Esophagus squamous epithelium (tissue), 4 donors: ENCODE measurements at regions not wholly inside any gene's neighbourhood (a gene's known extent, or its start where the extent isn't known, plus 50 kb on each side); places are given as distances from the start of the nearest gene placed in this dataset.

Experiments used
- POLR2A ChIP-seq, 4 donors: fragments of 450-650 bp; IDR thresholded peaks; one replicate each; pipeline ENCODE4 v1.6.1; 2017; ENCODE audit warnings: antibody characterized with exemption in 4 of 4, mild to moderate bottlenecking in 4 of 4, moderate library complexity in 3 of 4
- TF ChIP-seq, protein P1 (sequence below), 6 experiments: fragments of 450-650 bp in 4 of 6; fragments of 200-600 bp in 2 of 6; sonication (generic) in 2 of 6; IDR thresholded peaks; one replicate each; pipeline ENCODE4 v1.5.1; 2016 to 2019; ENCODE audit warnings: antibody characterized with exemption in 6 of 6, mild to moderate bottlenecking in 4 of 6, moderate library complexity in 4 of 6

DNA sequence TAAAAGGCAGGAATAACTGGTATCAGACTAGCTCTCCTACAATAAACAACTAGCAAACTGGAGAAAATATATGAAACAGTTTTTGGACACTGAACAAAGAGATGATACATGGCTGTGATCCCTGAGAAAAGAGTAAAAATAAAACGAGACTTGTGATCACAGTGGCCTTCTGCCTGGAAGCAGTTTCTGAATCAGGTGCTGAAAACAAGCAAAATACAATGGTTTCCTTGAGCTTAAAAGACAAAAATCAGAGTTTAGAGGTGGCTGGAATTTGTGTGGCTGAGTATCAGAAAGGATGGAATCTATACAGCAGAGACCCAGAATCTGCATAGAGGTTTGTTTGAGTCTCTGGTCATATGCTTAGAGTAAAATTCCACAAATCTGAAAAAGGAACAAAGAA, 242.5 kb upstream of the SOX9 start:
- no peak for TF ChIP-seq POLR2A (IDR thresholded peaks at IDR 0.05)
- TF ChIP-seq, protein P1, sequence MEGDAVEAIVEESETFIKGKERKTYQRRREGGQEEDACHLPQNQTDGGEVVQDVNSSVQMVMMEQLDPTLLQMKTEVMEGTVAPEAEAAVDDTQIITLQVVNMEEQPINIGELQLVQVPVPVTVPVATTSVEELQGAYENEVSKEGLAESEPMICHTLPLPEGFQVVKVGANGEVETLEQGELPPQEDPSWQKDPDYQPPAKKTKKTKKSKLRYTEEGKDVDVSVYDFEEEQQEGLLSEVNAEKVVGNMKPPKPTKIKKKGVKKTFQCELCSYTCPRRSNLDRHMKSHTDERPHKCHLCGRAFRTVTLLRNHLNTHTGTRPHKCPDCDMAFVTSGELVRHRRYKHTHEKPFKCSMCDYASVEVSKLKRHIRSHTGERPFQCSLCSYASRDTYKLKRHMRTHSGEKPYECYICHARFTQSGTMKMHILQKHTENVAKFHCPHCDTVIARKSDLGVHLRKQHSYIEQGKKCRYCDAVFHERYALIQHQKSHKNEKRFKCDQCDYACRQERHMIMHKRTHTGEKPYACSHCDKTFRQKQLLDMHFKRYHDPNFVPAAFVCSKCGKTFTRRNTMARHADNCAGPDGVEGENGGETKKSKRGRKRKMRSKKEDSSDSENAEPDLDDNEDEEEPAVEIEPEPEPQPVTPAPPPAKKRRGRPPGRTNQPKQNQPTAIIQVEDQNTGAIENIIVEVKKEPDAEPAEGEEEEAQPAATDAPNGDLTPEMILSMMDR (IDR thresholded peaks at IDR 0.05): no peak
